Transverse colon (tissue), 4 donors: ENCODE measurements at regions not wholly inside any gene's neighbourhood (a gene's known extent, or its start where the extent isn't known, plus 50 kb on each side); places are given as distances from the start of the nearest gene placed in this dataset.
A peak's percentile ranks its signal among the peaks of the same experiment; 100 is the strongest.
"Not testable (repeated sequence)": the region's sequence is repeated elsewhere in the genome, so short reads cannot be mapped to it uniquely, and the experiment has no call there.

Experiments
- DNase-seq: peaks from one replicate; pipeline ENCODE4 v3.0.0-alpha.2; 2019
- H3K27ac ChIP-seq, 4 donors: fragments of 200-600 bp; sonication (generic); 2 replicates each; pipeline ENCODE4 v1.5.1; 2016 to 2018; ENCODE audit warnings: inconsistent platforms in 4 of 4
- H3K27me3 ChIP-seq: fragments of 200-600 bp; sonication (generic); 2 replicates; pipeline ENCODE4 v1.5.1; 2017; ENCODE audit warnings: inconsistent platforms
- H3K36me3 ChIP-seq, 4 donors: fragments of 200-600 bp; sonication (generic); 2 replicates each; pipeline ENCODE4 v1.5.1; 2017 to 2019; ENCODE audit warnings: inconsistent platforms in 4 of 4
- H3K4me1 ChIP-seq, 4 donors: fragments of 200-600 bp; sonication (generic); 2 replicates each; pipeline ENCODE4 v1.5.1; 2017 to 2020; ENCODE audit warnings: inconsistent platforms in 4 of 4
- H3K4me3 ChIP-seq, 4 donors: fragments of 200-600 bp; sonication (generic); 1 replicate in 1 of 4; 2 replicates in 3 of 4; pipeline versions ENCODE4 v1.5.1 to v1.6.1; 2017 to 2019; ENCODE audit warnings: inconsistent platforms in 4 of 4
- H3K9me3 ChIP-seq, 2 donors: fragments of 200-600 bp; sonication (generic); 2 replicates each; pipeline ENCODE4 v1.5.1; 2017 to 2019; ENCODE audit warnings: inconsistent platforms in 2 of 2
- CTCF ChIP-seq, 5 experiments: fragments of 200-600 bp in 3 of 5; fragments of 450-650 bp in 2 of 5; sonication (generic) in 3 of 5; IDR thresholded peaks; 1 replicate in 2 of 5; 2 replicates in 3 of 5; pipeline ENCODE4 v1.5.1; 2016 to 2017; ENCODE audit warnings: antibody characterized with exemption in 5 of 5, inconsistent platforms in 3 of 5, mild to moderate bottlenecking in 2 of 5, moderate library complexity in 1 of 5
- EP300 ChIP-seq: sonication (generic); formaldehyde crosslinking; IDR thresholded peaks from one replicate; pipeline ENCODE4 v1.6.1; 2017; ENCODE audit warnings: antibody characterized with exemption, low read depth
- POLR2A ChIP-seq: fragments of 450-650 bp; IDR thresholded peaks from one replicate; pipeline ENCODE4 v1.6.1; 2016; ENCODE audit warnings: antibody characterized with exemption, mild to moderate bottlenecking, moderate library complexity
- POLR2AphosphoS5 ChIP-seq, 3 donors: sonication (generic); formaldehyde crosslinking; IDR thresholded peaks; one replicate each; pipeline ENCODE4 v1.6.1; 2016; ENCODE audit warnings: antibody characterized with exemption in 3 of 3
- WGBS, 2 donors: methylation state at CpG; one replicate each; pipeline ENCODE4 v1.1.5; 2018; ENCODE audit warnings: low coverage in 1 of 2; 5-methylcytosine and 5-hydroxymethylcytosine counted together
- in situ Hi-C, 4 donors: fragments of 200-750 bp; cut with MboI; loops; one replicate each; pipeline versions ENCODE4 v1.15.0 to v1.15.1; 2017; ENCODE audit warnings: low sequenced_read_pairs in 3 of 4, low pct_ligation_motif_present in 1 of 4, low pct_unique_long_range_greater_than_20kb in 1 of 4
- intact Hi-C: fragments of 100-400 bp; cut with DNase I; formaldehyde crosslinking; loops from one replicate; pipeline ENCODE4 v1.15.1; 2023; ENCODE audit warnings: low total_unique reads

GRCh38 chr1:221543529-221544120 lies 198.3 kb downstream of the DUSP10 start:
- Histone ChIP-seq H3K27ac (no peak overlapping the region), H3K4me3 (no peak overlapping the region), H3K4me1 (no peaks in the 10 kb centered on the region), H3K9me3 (no peaks in the 10 kb centered on the region), H3K27me3 (peaks cover 3% of the 10 kb centered on the region), H3K36me3 (no peaks in the 10 kb centered on the region)
- TF ChIP-seq CTCF (IDR thresholded peaks at IDR 0.05) (peak; percentile 16 to 37 (median 22)), POLR2AphosphoS5 (IDR thresholded peaks at IDR 0.05) (no peak), POLR2A (no peak), EP300 (no peak)
- in situ Hi-C loops (no loop called here), intact Hi-C loops (loop anchor here (10.0 kb wide), 1 partner anchor 201 kb away; the partner anchor contains the start of gene DUSP10)
- WGBS, 2 donors, result 41 to 49% methylated on average over 3 to 4 of the region's 4 CpGs
- no peak for DNase-seq

- intact Hi-C loops (loop anchor here (10.0 kb wide), 1 partner anchor 196 kb away; the partner anchor contains the start of gene DUSP10), in situ Hi-C loops (no loop called here)
- no peak for TF ChIP-seq POLR2AphosphoS5 (IDR thresholded peaks at IDR 0.05)
- no peak for TF ChIP-seq POLR2A
- TF ChIP-seq EP300, result no peak
- no peak for TF ChIP-seq CTCF (IDR thresholded peaks at IDR 0.05)
- no peak overlapping the region for H3K4me3 ChIP-seq
- 72 to 78% methylated on average over 4 to 6 of the region's 6 CpGs for WGBS, 2 donors
- no peaks in the 10 kb centered on the region for H3K9me3 ChIP-seq
- no peak for DNase-seq
- no peaks in the 10 kb centered on the region for H3K27me3 ChIP-seq
- no peak overlapping the region for H3K27ac ChIP-seq
- H3K4me1 ChIP-seq, result no peaks in the 10 kb centered on the region
- H3K36me3 ChIP-seq, result no peaks in the 10 kb centered on the region
These were observed 192.9 kb downstream of the DUSP10 start for GRCh38 chr1:221548942-221549341.

GRCh38 chr1:221549815-221550214 lies 192.1 kb downstream of the DUSP10 start:
- intact Hi-C loops, result loop anchor here (10.0 kb wide), 1 partner anchor 195 kb away; the partner anchor contains the start of gene DUSP10
- in situ Hi-C loops, result no loop called here
- no peaks in the 10 kb centered on the region for H3K4me1 ChIP-seq
- no peak overlapping the region for H3K27ac ChIP-seq
- no peaks in the 10 kb centered on the region for H3K27me3 ChIP-seq
- DNase-seq, result no peak
- H3K36me3 ChIP-seq, result no peaks in the 10 kb centered on the region
- H3K9me3 ChIP-seq, result no peaks in the 10 kb centered on the region
- no peak overlapping the region for H3K4me3 ChIP-seq
- TF ChIP-seq POLR2A, result no peak
- TF ChIP-seq CTCF (IDR thresholded peaks at IDR 0.05), result no peak
- no peak for TF ChIP-seq POLR2AphosphoS5 (IDR thresholded peaks at IDR 0.05)
- TF ChIP-seq EP300, result no peak

- 81 to 85% methylated on average over 6 to 8 of the region's 8 CpGs for WGBS, 2 donors
- intact Hi-C loops, H3K4me3 ChIP-seq, in situ Hi-C loops, DNase-seq, H3K27ac ChIP-seq, H3K36me3 ChIP-seq, H3K9me3 ChIP-seq, H3K4me1 ChIP-seq, H3K27me3 ChIP-seq: not testable (repeated sequence)
These were observed 189.1 kb downstream of the DUSP10 start for GRCh38 chr1:221552792-221553191.
